ENCODE measurements at regions not wholly inside any gene's neighbourhood (a gene's known extent, or its start where the extent isn't known, plus 50 kb on each side); places are given as distances from the start of the nearest gene placed in this dataset.
A peak's percentile ranks its signal among the peaks of the same experiment; 100 is the strongest.

DNA sequence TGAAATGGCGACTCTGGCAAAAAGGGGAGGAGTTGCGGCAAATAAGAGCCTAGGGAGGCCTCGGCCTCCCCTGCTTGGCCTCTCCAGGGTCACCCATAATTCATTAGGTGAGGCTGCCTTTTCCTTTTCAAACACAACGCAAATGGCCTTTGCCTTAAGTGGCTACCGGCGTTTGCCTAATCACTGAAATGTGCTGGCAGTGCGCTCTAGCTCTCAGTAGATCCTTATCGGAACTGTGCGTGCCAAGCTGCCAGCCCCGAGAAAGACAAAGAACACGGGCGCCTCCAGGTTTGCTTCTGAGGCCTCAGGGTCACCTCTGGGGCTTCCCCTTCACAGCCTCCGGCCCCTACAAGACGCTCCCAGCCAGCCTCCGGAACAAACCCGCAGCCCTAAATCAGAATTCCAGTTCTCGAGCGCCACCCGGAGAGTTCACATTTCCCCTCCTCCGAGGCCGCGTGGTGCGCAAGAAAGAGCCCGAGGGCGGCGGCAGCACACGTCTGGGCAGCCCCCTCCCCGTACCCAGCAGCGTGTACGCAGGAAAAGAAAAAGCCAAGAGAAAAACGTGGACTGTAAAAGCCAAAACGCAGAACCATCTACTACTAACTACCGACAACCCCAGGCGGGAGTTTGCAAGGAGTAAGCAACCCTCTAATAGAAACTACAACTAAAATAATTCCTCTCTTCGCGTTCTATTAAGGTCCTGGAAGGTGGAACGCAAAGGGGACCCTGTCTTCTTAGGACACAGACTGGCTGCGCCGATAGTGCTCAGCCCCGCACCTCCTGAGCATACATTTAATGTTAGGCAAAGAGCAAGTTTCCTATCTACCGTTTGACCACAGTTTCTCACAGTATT is 76.5 kb upstream of the BCOR start:
- peak overlapping the region; percentile 79 for H3K4me2 ChIP-seq
- H2AFZ ChIP-seq: no peak overlapping the region; the same call in 1 of the 2 replicates
- BruUV-seq (replicated peaks): no TSS peak

DNA sequence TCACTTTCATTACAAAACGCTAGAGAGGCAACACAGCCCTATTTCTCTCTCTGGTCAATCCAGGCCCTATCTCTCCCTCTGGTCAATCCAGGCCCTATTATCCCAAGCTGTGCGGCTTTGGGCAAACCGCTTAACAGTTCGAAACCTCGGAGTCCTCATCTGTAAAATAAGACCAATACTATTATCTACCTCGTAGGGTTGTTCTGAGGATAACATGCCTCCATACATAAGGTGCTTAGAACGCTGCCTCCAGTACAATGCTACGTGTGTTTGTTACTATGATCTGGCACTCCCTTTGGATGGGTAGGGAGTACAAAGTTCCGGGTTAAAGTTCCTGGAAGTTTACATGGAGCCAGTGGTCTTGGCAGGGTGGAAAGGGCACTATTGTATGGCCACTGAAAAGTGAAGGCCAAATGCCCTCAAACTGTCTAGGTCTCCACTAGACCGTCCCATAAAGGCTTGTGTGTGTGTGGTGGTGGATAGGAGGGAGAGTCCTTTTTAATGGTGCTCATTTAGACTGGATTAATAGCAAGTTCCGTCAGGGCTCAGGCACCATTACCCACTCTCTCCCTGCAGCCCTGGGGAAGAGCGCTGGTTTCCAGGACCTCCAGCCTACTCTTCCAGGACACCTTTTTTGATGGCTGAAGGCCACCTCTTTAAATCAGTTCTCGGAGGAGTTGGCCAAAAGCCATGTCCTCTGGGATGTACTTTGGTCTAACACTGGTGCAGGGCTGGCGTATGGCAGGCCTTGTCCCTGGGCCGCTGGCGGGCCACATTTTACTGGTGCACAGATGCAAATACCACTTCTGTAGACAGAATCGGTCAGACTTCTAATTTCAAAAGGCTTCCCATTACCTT is 75.6 kb upstream of the BCOR start:
- 0 out of 2 replicates have a peak, but pooled peaks cover 6% of the 10 kb centered on the region for H3K4me1 ChIP-seq (replicated peaks; ENCODE audit: insufficient read depth)
- 0 out of 2 replicates have a peak, but pooled peaks cover 4% of the 10 kb centered on the region for H3F3A ChIP-seq (ENCODE audit: insufficient read depth, low read depth)
- H3K27ac ChIP-seq: peak overlapping the region; percentile 80
- no peaks in the 10 kb centered on the region for H3K36me3 ChIP-seq (ENCODE audit: low read depth)
- no peaks in the 10 kb centered on the region for H3K9me3 ChIP-seq (ENCODE audit: insufficient read depth, low read depth)
- H3K4me3 ChIP-seq: no peak overlapping the region; the same call in 1 of the 2 replicates
- ChIA-PET POLR2A (ENCODE audit: unreplicated experiment) (no interaction called here), CTCF (no interaction called here)
- H3K79me2 ChIP-seq (ENCODE audit: low read depth): no peaks in the 10 kb centered on the region
- H3K4me2 ChIP-seq: peak overlapping the region; percentile 79
- H4K20me1 ChIP-seq (ENCODE audit: insufficient read depth): no peaks in the 10 kb centered on the region
- BruUV-seq (replicated peaks): no TSS peak
- H3K9me2 ChIP-seq (ENCODE audit: insufficient read depth): no peaks in the 10 kb centered on the region
- intact Hi-C loops (cut with micrococcal nuclease; ENCODE audit: unreplicated experiment): no loop called here
- TF ChIP-seq, protein P1, sequence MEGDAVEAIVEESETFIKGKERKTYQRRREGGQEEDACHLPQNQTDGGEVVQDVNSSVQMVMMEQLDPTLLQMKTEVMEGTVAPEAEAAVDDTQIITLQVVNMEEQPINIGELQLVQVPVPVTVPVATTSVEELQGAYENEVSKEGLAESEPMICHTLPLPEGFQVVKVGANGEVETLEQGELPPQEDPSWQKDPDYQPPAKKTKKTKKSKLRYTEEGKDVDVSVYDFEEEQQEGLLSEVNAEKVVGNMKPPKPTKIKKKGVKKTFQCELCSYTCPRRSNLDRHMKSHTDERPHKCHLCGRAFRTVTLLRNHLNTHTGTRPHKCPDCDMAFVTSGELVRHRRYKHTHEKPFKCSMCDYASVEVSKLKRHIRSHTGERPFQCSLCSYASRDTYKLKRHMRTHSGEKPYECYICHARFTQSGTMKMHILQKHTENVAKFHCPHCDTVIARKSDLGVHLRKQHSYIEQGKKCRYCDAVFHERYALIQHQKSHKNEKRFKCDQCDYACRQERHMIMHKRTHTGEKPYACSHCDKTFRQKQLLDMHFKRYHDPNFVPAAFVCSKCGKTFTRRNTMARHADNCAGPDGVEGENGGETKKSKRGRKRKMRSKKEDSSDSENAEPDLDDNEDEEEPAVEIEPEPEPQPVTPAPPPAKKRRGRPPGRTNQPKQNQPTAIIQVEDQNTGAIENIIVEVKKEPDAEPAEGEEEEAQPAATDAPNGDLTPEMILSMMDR (conservative IDR thresholded peaks at IDR 0.05): no peak
- TF ChIP-seq EZH2 (IDR thresholded peaks at IDR 0.05; ENCODE audit: low read depth): no peak
- no peaks in the 10 kb centered on the region for H3K27me3 ChIP-seq (ENCODE audit: insufficient read depth, low read depth)
- H2AFZ ChIP-seq: no peak overlapping the region
- DNase-seq: no peak

More for the DNA sequence above, 76.5 kb upstream of the BCOR start:
- Histone ChIP-seq H3K79me2 (ENCODE audit: low read depth) (no peaks in the 10 kb centered on the region), H3K9me2 (ENCODE audit: insufficient read depth) (no peaks in the 10 kb centered on the region), H3K36me3 (ENCODE audit: low read depth) (no peaks in the 10 kb centered on the region), H3K27ac (peak overlapping the region; percentile 80), H3K4me3 (peak overlapping the region; percentile 53; the same call in 1 of the 2 replicates), H3K9me3 (ENCODE audit: insufficient read depth, low read depth) (no peaks in the 10 kb centered on the region), H3F3A (ENCODE audit: insufficient read depth, low read depth) (0 out of 2 replicates have a peak, but pooled peaks cover 4% of the 10 kb centered on the region), H3K4me1 (replicated peaks; ENCODE audit: insufficient read depth) (0 out of 2 replicates have a peak, but pooled peaks cover 6% of the 10 kb centered on the region), H3K27me3 (ENCODE audit: insufficient read depth, low read depth) (no peaks in the 10 kb centered on the region), H4K20me1 (ENCODE audit: insufficient read depth) (no peaks in the 10 kb centered on the region)
- POLR2A ChIA-PET (ENCODE audit: unreplicated experiment): no interaction called here
- TF ChIP-seq, protein P1 (conservative IDR thresholded peaks at IDR 0.05): no peak
- CTCF ChIA-PET: no interaction called here
- intact Hi-C loops (cut with micrococcal nuclease; ENCODE audit: unreplicated experiment): loop anchor here (2.0 kb wide), 2 partner anchors 77 to 87 kb away; partner anchors contain the start of gene BCOR
- peak; percentile 65 to 81 for DNase-seq

DNA sequence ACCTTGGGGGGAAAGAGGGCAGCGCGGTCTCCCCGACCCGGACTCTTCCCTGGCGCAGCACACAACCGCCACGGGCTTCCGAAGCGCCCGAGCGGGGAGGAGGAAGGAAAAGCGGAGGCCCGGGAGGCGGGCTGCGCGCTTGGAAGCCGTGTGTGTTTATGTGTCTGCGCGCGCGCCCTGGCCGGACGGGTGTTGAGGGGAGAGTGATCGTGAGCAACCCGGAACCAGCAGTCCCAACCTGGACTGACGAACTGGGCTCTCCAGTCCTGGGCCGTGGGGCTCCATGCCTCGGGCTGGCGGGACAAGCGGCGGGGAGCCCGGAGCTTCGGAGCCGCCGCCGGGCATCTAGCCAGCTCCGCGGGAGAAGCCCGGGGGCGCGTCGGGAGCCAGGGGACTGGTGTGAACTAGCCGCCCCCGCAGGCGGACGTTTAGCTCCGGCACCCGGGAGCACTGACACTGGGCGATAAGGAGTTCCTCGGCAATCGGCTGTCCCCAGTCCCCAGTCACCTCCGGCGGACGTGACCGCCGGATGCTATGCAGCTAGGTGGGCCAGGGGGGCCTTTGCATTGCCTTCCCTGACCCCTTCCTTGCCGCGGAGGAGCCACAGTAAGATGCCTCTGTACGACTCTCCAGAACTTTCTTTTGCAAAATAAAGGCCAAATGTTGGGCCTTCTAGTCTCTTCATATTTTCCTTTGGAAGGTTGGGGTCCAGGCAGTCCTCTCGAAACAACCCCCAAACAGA is 74.8 kb upstream of the BCOR start:
- H3K27me3 ChIP-seq (ENCODE audit: insufficient read depth, low read depth): no peaks in the 10 kb centered on the region
- no peaks in the 10 kb centered on the region for H3K36me3 ChIP-seq (ENCODE audit: low read depth)
- H3K4me2 ChIP-seq: peak overlapping the region; percentile 79
- no peaks in the 10 kb centered on the region for H3K9me2 ChIP-seq (ENCODE audit: insufficient read depth)
- intact Hi-C loops (cut with micrococcal nuclease; ENCODE audit: unreplicated experiment): no loop called here
- H4K20me1 ChIP-seq (ENCODE audit: insufficient read depth): no peaks in the 10 kb centered on the region
- H3K4me1 ChIP-seq (replicated peaks; ENCODE audit: insufficient read depth): 0 out of 2 replicates have a peak, but pooled peaks cover 6% of the 10 kb centered on the region
- peak overlapping the region; percentile 52; the same call in 1 of the 2 replicates for H3K4me3 ChIP-seq
- DNase-seq: no peak
- H3K27ac ChIP-seq: no peak overlapping the region
- no peaks in the 10 kb centered on the region for H3K9me3 ChIP-seq (ENCODE audit: insufficient read depth, low read depth)
- POLR2A ChIA-PET (ENCODE audit: unreplicated experiment): no interaction called here
- 0 out of 2 replicates have a peak overlapping the region, but pooled peaks have one; percentile 43 for H2AFZ ChIP-seq
- H3F3A ChIP-seq (ENCODE audit: insufficient read depth, low read depth): 0 out of 2 replicates have a peak, but pooled peaks cover 4% of the 10 kb centered on the region
- CTCF ChIA-PET: no interaction called here
- BruUV-seq (replicated peaks): no TSS peak
- TF ChIP-seq EZH2 (IDR thresholded peaks at IDR 0.05; ENCODE audit: low read depth): no peak
- TF ChIP-seq, protein P1 (conservative IDR thresholded peaks at IDR 0.05): no peak
- H3K79me2 ChIP-seq (ENCODE audit: low read depth): no peaks in the 10 kb centered on the region

Data from PC-9 (cell line).